Smooth muscle cell (in vitro differentiated cells): ENCODE measurements at regions not wholly inside any gene's neighbourhood (a gene's known extent, or its start where the extent isn't known, plus 50 kb on each side); places are given as distances from the start of the nearest gene placed in this dataset.

Experiments
- DNase-seq: peaks from one replicate; lab custom pipeline; 2025; ENCODE audit not compliant: unreplicated experiment; lab: John Stamatoyannopoulos, UW
- H2AFZ ChIP-seq: fragments of 200-600 bp; sonication (generic); 2 replicates; pipeline ENCODE4 v1.6.0; 2016; ENCODE audit warnings: antibody characterized with exemption, low read depth, mild to moderate bottlenecking
- H3F3A ChIP-seq: fragments of 200-600 bp; sonication (generic); 2 replicates; pipeline ENCODE4 v1.6.0; 2017; ENCODE audit warnings: antibody characterized with exemption, low read depth
- H3K27ac ChIP-seq: fragments of 200-600 bp; sonication (generic); 2 replicates; pipeline ENCODE4 v1.5.1; 2016; ENCODE audit warnings: low read depth, mild to moderate bottlenecking
- H3K27me3 ChIP-seq: fragments of 200-600 bp; sonication (generic); 2 replicates; pipeline ENCODE4 v1.6.1; 2016; ENCODE audit warnings: low read depth, mild to moderate bottlenecking
- H3K36me3 ChIP-seq: fragments of 200-600 bp; sonication (generic); 2 replicates; pipeline ENCODE4 v1.5.1; 2016; ENCODE audit warnings: low read depth
- H3K4me1 ChIP-seq: fragments of 200-600 bp; sonication (generic); 2 replicates; pipeline ENCODE4 v1.5.1; 2016; ENCODE audit warnings: low read depth
- H3K4me2 ChIP-seq: fragments of 200-600 bp; sonication (generic); 2 replicates; pipeline ENCODE4 v1.6.0; 2016; ENCODE audit warnings: mild to moderate bottlenecking
- H3K4me3 ChIP-seq: fragments of 200-600 bp; sonication (generic); 2 replicates; pipeline ENCODE4 v1.5.1; 2016; ENCODE audit warnings: mild to moderate bottlenecking
- H3K79me2 ChIP-seq: fragments of 200-600 bp; sonication (generic); 2 replicates; pipeline ENCODE4 v1.6.0; 2016; ENCODE audit warnings: low read depth, mild to moderate bottlenecking
- H3K9ac ChIP-seq: fragments of 200-600 bp; sonication (generic); 2 replicates; pipeline ENCODE4 v1.6.0; 2016; ENCODE audit warnings: low read depth
- H3K9me3 ChIP-seq: fragments of 200-600 bp; sonication (generic); replicated peaks from 2 replicates; pipeline ENCODE4 v1.5.1; 2016; ENCODE audit warnings: low read depth
- H4K20me1 ChIP-seq: fragments of 200-600 bp; sonication (generic); 2 replicates; pipeline ENCODE4 v1.6.0; 2016; ENCODE audit warnings: low read depth
- CTCF ChIP-seq: fragments of 200-600 bp; sonication (generic); IDR thresholded peaks from 2 replicates; pipeline ENCODE4 v1.5.1; 2017; ENCODE audit warnings: borderline replicate concordance, mild to moderate bottlenecking, antibody characterized with exemption; ENCODE audit not compliant: insufficient read depth, poor library complexity, severe bottlenecking
- WGBS: methylation state at CpG from one replicate; pipeline ENCODE4 v1.1.7; 2016; ENCODE audit warnings: low lambda C conversion rate; 5-methylcytosine and 5-hydroxymethylcytosine counted together

DNA sequence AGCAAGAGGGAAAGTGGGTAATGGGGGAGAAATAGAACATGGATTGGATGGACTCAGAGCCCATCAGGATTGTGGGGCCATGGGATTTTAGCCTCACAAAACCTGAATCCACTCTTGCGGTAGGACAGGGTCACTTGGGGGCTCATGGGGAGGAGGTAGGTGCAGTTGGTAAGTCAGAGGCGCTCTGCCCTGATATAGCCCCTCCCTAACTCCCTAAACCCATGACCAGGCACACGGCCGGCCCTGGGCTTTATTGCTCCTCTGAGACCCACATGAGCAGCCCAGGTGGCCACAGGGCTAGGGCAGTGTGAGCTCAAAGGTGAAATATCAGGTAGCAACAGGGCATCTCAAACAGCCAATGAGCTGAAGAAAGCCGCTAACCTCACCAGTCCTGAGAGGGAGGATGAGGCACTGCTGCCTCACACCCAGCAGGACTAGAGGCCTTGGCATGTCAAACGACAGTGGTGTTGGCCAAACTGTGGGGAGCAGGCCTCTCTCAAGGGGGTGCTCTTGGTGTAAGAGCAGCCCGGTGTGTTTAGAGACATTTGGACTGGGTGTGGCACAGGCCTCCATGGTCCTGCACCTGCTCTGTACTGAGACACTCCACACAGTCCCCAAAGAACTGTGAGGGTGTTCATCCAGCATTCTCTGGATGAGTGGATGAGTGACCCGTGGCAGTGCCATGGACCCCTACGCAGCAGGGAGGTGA lies 90.8 kb upstream of the HS6ST1 start:
- Histone ChIP-seq H2AFZ (no peak overlapping the region), H3K4me2 (peak overlapping the region; percentile 48), H3K36me3 (no peaks in the 10 kb centered on the region), H4K20me1 (no peaks in the 10 kb centered on the region), H3K27me3 (no peaks in the 10 kb centered on the region), H3K27ac (peak overlapping the region; percentile 46), H3K9ac (no peak overlapping the region), H3K4me1 (peaks cover 6% of the 10 kb centered on the region), H3K9me3 (no peaks in the 10 kb centered on the region), H3K4me3 (no peak overlapping the region), H3F3A (no peaks in the 10 kb centered on the region), H3K79me2 (no peaks in the 10 kb centered on the region)
- WGBS: over 99% methylated on average over 9 of the region's 9 CpGs
- no peak for TF ChIP-seq CTCF
- DNase-seq: no peak

DNA sequence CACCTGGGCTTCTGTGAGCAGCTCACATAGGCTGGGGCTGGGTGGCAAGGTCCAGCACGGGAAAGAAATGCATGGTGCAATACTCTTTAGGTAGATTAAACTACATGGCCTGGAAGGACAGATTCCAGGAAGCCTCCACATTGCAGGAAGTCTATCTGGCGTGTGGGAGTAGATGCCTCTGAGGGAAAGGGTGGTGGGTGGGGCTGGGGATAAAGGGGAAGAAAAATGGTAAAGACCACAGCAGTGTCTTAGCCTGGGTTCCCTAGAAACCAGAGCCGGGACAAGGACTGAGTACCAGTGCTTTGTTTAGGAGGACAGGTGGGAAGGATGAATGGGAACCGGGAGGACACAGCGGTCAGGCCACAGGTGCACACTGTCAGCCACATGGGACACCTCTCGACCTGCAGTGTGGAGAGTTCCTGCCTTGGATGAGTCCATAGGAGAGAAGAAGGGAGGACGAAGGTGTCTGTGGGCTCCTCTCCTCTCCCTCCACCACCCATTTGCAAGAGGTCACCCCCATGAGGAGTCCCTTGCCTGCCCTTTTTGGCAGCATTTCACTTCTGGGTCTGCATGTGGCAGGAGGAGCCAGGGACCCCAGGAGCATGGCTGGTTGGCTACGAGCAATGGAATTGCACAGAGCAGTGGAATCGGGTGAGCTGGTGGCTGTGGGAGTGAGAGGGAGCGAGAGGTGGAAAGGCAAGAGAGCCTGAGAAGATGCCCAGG lies 91.5 kb upstream of the HS6ST1 start:
- Histone ChIP-seq H4K20me1 (no peaks in the 10 kb centered on the region), H3K4me3 (no peak overlapping the region), H3F3A (no peaks in the 10 kb centered on the region), H3K9ac (no peak overlapping the region), H3K4me1 (peaks cover 6% of the 10 kb centered on the region), H2AFZ (no peak overlapping the region), H3K27ac (no peak overlapping the region), H3K27me3 (no peaks in the 10 kb centered on the region), H3K4me2 (no peak overlapping the region), H3K9me3 (no peaks in the 10 kb centered on the region), H3K79me2 (no peaks in the 10 kb centered on the region), H3K36me3 (no peaks in the 10 kb centered on the region)
- no peak for TF ChIP-seq CTCF
- DNase-seq: no peak
- WGBS: 93% methylated on average over 10 of the region's 10 CpGs

DNA sequence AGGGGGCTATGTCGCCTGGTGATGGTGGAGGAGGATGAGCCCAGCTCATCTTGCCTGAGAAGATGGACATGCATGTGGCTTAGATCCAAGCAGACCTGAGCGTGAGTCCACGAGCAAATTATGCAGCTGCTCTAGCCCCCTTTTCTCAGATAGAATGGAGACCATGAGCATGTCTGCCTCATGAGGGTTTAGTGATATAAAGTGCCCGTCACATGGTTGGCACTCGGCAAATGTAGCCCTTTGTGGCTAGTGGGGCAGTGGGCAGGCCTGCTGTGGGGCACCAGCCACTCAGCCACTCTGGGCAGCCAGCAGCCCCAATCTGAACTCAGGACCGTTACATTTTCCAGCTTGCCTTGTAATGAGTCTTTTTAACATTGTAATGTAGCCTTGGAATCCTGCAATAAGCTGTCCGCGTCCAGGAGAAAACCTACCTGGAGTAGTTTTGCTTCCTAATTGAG lies 92.1 kb upstream of the HS6ST1 start:
- Histone ChIP-seq H2AFZ (no peak overlapping the region), H3K4me1 (peaks cover 6% of the 10 kb centered on the region), H3K9ac (no peak overlapping the region), H3K79me2 (no peaks in the 10 kb centered on the region), H3K4me3 (no peak overlapping the region), H3K36me3 (no peaks in the 10 kb centered on the region), H3F3A (no peaks in the 10 kb centered on the region), H3K9me3 (no peaks in the 10 kb centered on the region), H3K27ac (no peak overlapping the region), H4K20me1 (no peaks in the 10 kb centered on the region), H3K27me3 (no peaks in the 10 kb centered on the region), H3K4me2 (no peak overlapping the region)
- no peak for TF ChIP-seq CTCF
- WGBS: 98% methylated on average over 8 of the region's 8 CpGs
- no peak for DNase-seq
